Lower leg skin (tissue), 4 donors: ENCODE measurements at regions not wholly inside any gene's neighbourhood (a gene's known extent, or its start where the extent isn't known, plus 50 kb on each side); places are given as distances from the start of the nearest gene placed in this dataset.
"Not testable (repeated sequence)": the region's sequence is repeated elsewhere in the genome, so short reads cannot be mapped to it uniquely, and the experiment has no call there.

Source experiments
- DNase-seq, 2 donors: peaks; one replicate each; pipeline ENCODE4 v3.0.0-alpha.2; 2019; ENCODE audit warnings: low spot score in 2 of 2
- H3K4me3 ChIP-seq: fragments of 200-600 bp; sonication (generic); 2 replicates; pipeline ENCODE4 v1.5.1; 2017; ENCODE audit warnings: mild to moderate bottlenecking, low read depth; ENCODE audit not compliant: poor library complexity, severe bottlenecking
- CTCF ChIP-seq, 3 donors: fragments of 450-650 bp; IDR thresholded peaks; one replicate each; pipeline ENCODE4 v1.5.1; 2016; ENCODE audit warnings: antibody characterized with exemption in 3 of 3, mild to moderate bottlenecking in 3 of 3, moderate library complexity in 2 of 3
- POLR2A ChIP-seq, 2 donors: fragments of 450-650 bp; IDR thresholded peaks; one replicate each; pipeline ENCODE4 v1.6.1; 2016 to 2017; ENCODE audit warnings: antibody characterized with exemption in 2 of 2, mild to moderate bottlenecking in 1 of 2, moderate library complexity in 1 of 2
- WGBS, 2 donors: methylation state at CpG; one replicate each; pipeline ENCODE4 v1.1.5; 2018; 5-methylcytosine and 5-hydroxymethylcytosine counted together
- intact Hi-C: fragments of 100-400 bp; cut with DNase I; formaldehyde crosslinking; loops from one replicate; pipeline ENCODE4 v1.15.0; 2023; ENCODE audit warnings: low total_unique reads

- intact Hi-C loops: no loop called here
- H3K4me3 ChIP-seq: no peak overlapping the region
- WGBS, 2 donors: 73 to 79% methylated on average over 8 of the region's 8 CpGs
- TF ChIP-seq CTCF (IDR thresholded peaks at IDR 0.05) (no peak), POLR2A (IDR thresholded peaks at IDR 0.05) (no peak)
- no peak for DNase-seq
Measured at GRCh38 chr14:27863166-27863565, 903.4 kb upstream of the FOXG1 start.

- DNase-seq: no peak
- intact Hi-C loops: no loop called here
- no peak overlapping the region for H3K4me3 ChIP-seq
- TF ChIP-seq POLR2A (IDR thresholded peaks at IDR 0.05): no peak
- no peak for TF ChIP-seq CTCF (IDR thresholded peaks at IDR 0.05)
Measured at GRCh38 chr14:27881063-27881462, 885.5 kb upstream of the FOXG1 start.

- no peak for DNase-seq
- H3K4me3 ChIP-seq: no peak overlapping the region
- intact Hi-C loops: no loop called here
- WGBS, 2 donors: 61 to 69% methylated on average over 4 of the region's 4 CpGs
- TF ChIP-seq POLR2A (IDR thresholded peaks at IDR 0.05) (no peak), CTCF (IDR thresholded peaks at IDR 0.05) (no peak)
Measured at GRCh38 chr14:27881646-27882045, 884.9 kb upstream of the FOXG1 start.

- TF ChIP-seq CTCF (IDR thresholded peaks at IDR 0.05) (no peak), POLR2A (IDR thresholded peaks at IDR 0.05) (no peak)
- no peak for DNase-seq
- WGBS, 2 donors: 88 to 90% methylated on average over 1 of the region's 1 CpG
- intact Hi-C loops: no loop called here
- no peak overlapping the region for H3K4me3 ChIP-seq
Measured at GRCh38 chr14:27886256-27886655, 880.3 kb upstream of the FOXG1 start.

GRCh38 chr14:27890259-27890658 lies 876.3 kb upstream of the FOXG1 start:
- WGBS, 2 donors: 84 to 85% methylated on average over 3 of the region's 3 CpGs
- intact Hi-C loops: no loop called here
- TF ChIP-seq POLR2A (IDR thresholded peaks at IDR 0.05): no peak
- TF ChIP-seq CTCF (IDR thresholded peaks at IDR 0.05): no peak
- no peak for DNase-seq
- H3K4me3 ChIP-seq: no peak overlapping the region

GRCh38 chr14:27908484-27908883 lies 858.1 kb upstream of the FOXG1 start:
- DNase-seq, intact Hi-C loops, H3K4me3 ChIP-seq: not testable (repeated sequence)
- WGBS, 2 donors: 86 to 97% methylated on average over 1 of the region's 1 CpG
